CD4-positive, alpha-beta T cell (primary cell): ENCODE measurements at regions not wholly inside any gene's neighbourhood (a gene's known extent, or its start where the extent isn't known, plus 50 kb on each side); places are given as distances from the start of the nearest gene placed in this dataset.

Experiments used
- ATAC-seq: fragments of 200-7000 bp; cut with Tn5 transposase; one replicate; pipeline ENCODE4 v1.10.0; 2022; ENCODE audit warnings: mild to moderate bottlenecking; ENCODE audit not compliant: poor library complexity
- CTCF ChIA-PET: fragments of 350-600 bp; sonication (Branson Sonifier 250); formaldehyde crosslinking; loops from one replicate; lab custom pipeline; 2021; ENCODE audit warnings: antibody characterized with exemption, inconsistent platforms; lab: Charles Lee
- POLR2A ChIA-PET: fragments of 350-600 bp; sonication (Branson Sonifier 250); formaldehyde crosslinking; loops from one replicate; lab custom pipeline; 2021; ENCODE audit warnings: antibody characterized with exemption, inconsistent platforms; lab: Charles Lee
- DNase-seq, 14 experiments: peaks; one replicate each; pipeline ENCODE4 v3.0.0-alpha.2; 2013 to 2020; ENCODE audit warnings: mixed read lengths in 2 of 14
- H3K27ac ChIP-seq, 2 donors: one replicate each; pipeline versions ENCODE4 v1.5.1 to v1.7.0; 2013; ENCODE audit warnings: low read length in 2 of 2, low read depth in 1 of 2, mild to moderate bottlenecking in 1 of 2
- H3K27me3 ChIP-seq, 2 experiments: 1 replicate in 1 of 2; 2 replicates in 1 of 2; pipeline versions ENCODE4 v1.6.1 to v1.7.0; 2013; ENCODE audit warnings: low read length in 2 of 2, control low read depth in 1 of 2, mild to moderate bottlenecking in 1 of 2, moderate library complexity in 1 of 2; ENCODE audit not compliant: insufficient read depth in 2 of 2, control insufficient read depth in 1 of 2
- H3K36me3 ChIP-seq: one replicate; pipeline ENCODE4 v1.6.1; 2013; ENCODE audit warnings: low read length, control low read depth; ENCODE audit not compliant: insufficient read depth
- H3K4me1 ChIP-seq: one replicate; pipeline ENCODE4 v1.6.1; 2013; ENCODE audit warnings: low read length, control low read depth; ENCODE audit not compliant: insufficient read depth
- H3K4me3 ChIP-seq: one replicate; pipeline ENCODE4 v1.5.1; 2013; ENCODE audit warnings: mild to moderate bottlenecking, low read length, moderate library complexity
- H3K9me3 ChIP-seq, 2 experiments: 1 replicate in 1 of 2; 2 replicates in 1 of 2; pipeline versions ENCODE4 v1.6.1 to v1.7.0; 2013; ENCODE audit warnings: low read length in 2 of 2, mild to moderate bottlenecking in 2 of 2, control low read depth in 1 of 2, moderate library complexity in 1 of 2; ENCODE audit not compliant: control insufficient read depth in 1 of 2, insufficient read depth in 1 of 2
- H3K27ac Mint-ChIP-seq: one replicate; pipeline ENCODE4 v1.8.0; 2020; ENCODE audit warnings: mixed read lengths
- H3K27me3 Mint-ChIP-seq: one replicate; pipeline ENCODE4 v1.8.0; 2021; ENCODE audit warnings: mixed read lengths
- H3K36me3 Mint-ChIP-seq: one replicate; pipeline ENCODE4 v1.8.0; 2021; ENCODE audit warnings: low read depth, mixed read lengths
- H3K4me1 Mint-ChIP-seq: one replicate; pipeline ENCODE4 v1.8.0; 2021; ENCODE audit warnings: low read depth, mixed read lengths
- H3K4me3 Mint-ChIP-seq: one replicate; pipeline ENCODE4 v1.8.0; 2020; ENCODE audit warnings: mild to moderate bottlenecking, mixed read lengths
- H3K9me3 Mint-ChIP-seq: one replicate; pipeline ENCODE4 v1.8.0; 2020; ENCODE audit warnings: mixed read lengths
- CTCF ChIP-seq: fragments of 200-600 bp; IDR thresholded peaks from one replicate; pipeline ENCODE4 v1.8.0; 2022; ENCODE audit warnings: antibody characterized with exemption, mild to moderate bottlenecking
- intact Hi-C, 2 experiments: fragments of 100-400 bp; cut with DNase I in 1 of 2; cut with micrococcal nuclease in 1 of 2; formaldehyde crosslinking; loops; one replicate each; pipeline versions ENCODE4 v1.15.1 to v1.9.0; 2023 to 2025; cut with DNase I, micrococcal nuclease

GRCh38 chr5:111582451-111582850 is 70.1 kb upstream of the STARD4 start:
- intact Hi-C loops, result no loop called here
- TF ChIP-seq CTCF, result no peak
- H3K27me3 ChIP-seq, result peaks cover 0 to 3% of the 10 kb centered on the region in 2 experiments
- H3K9me3 ChIP-seq, result no peaks in the 10 kb centered on the region
- no peak overlapping the region for H3K27ac Mint-ChIP-seq
- no peak overlapping the region for H3K4me3 Mint-ChIP-seq
- H3K4me1 Mint-ChIP-seq, result no peaks in the 10 kb centered on the region
- H3K27me3 Mint-ChIP-seq, result peaks cover 7% of the 10 kb centered on the region
- no peaks in the 10 kb centered on the region for H3K9me3 Mint-ChIP-seq
- no peak overlapping the region for H3K27ac ChIP-seq
- DNase-seq (no peak), ATAC-seq (no peak)
- no peaks in the 10 kb centered on the region for H3K36me3 Mint-ChIP-seq
- no peaks in the 10 kb centered on the region for H3K4me1 ChIP-seq
- H3K4me3 ChIP-seq, result no peak overlapping the region
- CTCF ChIA-PET, result interaction anchor here (1.1 kb wide), 1 partner anchor 51 kb away, joined by 3 read pairs; no protein-coding TSS in a partner anchor
- H3K36me3 ChIP-seq, result no peaks in the 10 kb centered on the region
- POLR2A ChIA-PET, result no interaction called here

DNA sequence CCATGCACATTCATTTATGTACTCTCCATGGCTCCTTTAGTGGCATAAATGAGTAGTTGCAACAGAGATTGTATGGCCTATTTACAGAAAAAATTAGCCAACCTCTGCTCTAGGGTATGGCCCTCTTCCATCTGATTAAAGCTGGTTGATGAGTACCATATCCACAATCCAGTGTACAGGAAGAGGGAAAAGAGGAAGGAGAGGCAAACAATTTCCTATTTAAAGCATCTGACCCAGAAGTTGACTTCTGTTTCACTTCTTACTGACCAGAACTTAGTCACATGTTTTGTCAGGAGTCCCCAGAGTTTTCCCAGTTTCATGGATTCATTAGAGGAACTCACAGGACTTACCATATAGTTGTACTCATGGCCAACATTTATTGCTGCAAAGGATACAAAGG is 68.6 kb upstream of the STARD4 start:
- Histone ChIP-seq H3K27me3 (peaks cover 0 to 3% of the 10 kb centered on the region in 2 experiments), H3K36me3 (no peaks in the 10 kb centered on the region), H3K4me3 (no peak overlapping the region), H3K4me1 (no peaks in the 10 kb centered on the region), H3K9me3 (no peaks in the 10 kb centered on the region), H3K27ac (no peak overlapping the region)
- no peak for DNase-seq
- no peaks in the 10 kb centered on the region for H3K36me3 Mint-ChIP-seq
- no peak for TF ChIP-seq CTCF
- H3K9me3 Mint-ChIP-seq, result no peaks in the 10 kb centered on the region
- H3K27me3 Mint-ChIP-seq, result peaks cover 4% of the 10 kb centered on the region
- POLR2A ChIA-PET, result no interaction called here
- CTCF ChIA-PET, result no interaction called here
- H3K4me3 Mint-ChIP-seq, result no peak overlapping the region
- intact Hi-C loops, result no loop called here
- no peaks in the 10 kb centered on the region for H3K4me1 Mint-ChIP-seq
- no peak for ATAC-seq
- H3K27ac Mint-ChIP-seq, result no peak overlapping the region

DNA sequence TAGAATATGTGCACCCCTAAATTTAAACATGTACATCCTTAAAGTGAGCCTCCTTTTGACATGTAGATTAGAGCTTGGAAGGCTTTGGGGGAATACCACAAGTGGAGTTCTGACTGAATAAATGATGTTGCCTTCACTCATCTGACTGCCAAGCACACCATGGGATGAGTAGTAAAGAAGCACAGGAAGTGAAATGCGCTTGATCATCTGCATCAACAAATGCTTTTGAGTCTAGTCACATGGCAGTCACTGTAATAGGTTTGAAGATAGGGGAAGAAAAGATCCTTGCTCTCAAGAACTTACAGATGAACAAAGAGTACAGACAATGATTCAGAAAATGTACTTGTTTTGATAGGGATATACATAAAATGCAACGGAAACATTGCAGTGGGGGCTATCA is 62.0 kb upstream of the STARD4 start:
- TF ChIP-seq CTCF, result no peak
- ChIA-PET CTCF (no interaction called here), POLR2A (no interaction called here)
- Histone ChIP-seq H3K36me3 (no peaks in the 10 kb centered on the region), H3K9me3 (no peaks in the 10 kb centered on the region), H3K27ac (no peak overlapping the region), H3K4me1 (no peaks in the 10 kb centered on the region), H3K27me3 (peaks cover 0 to 2% of the 10 kb centered on the region in 2 experiments), H3K4me3 (no peak overlapping the region)
- ATAC-seq (no peak), DNase-seq (no peak)
- no peaks in the 10 kb centered on the region for H3K4me1 Mint-ChIP-seq
- H3K36me3 Mint-ChIP-seq, result no peaks in the 10 kb centered on the region
- H3K27me3 Mint-ChIP-seq, result peaks cover 23% of the 10 kb centered on the region
- no peak overlapping the region for H3K27ac Mint-ChIP-seq
- intact Hi-C loops, result no loop called here
- H3K4me3 Mint-ChIP-seq, result no peak overlapping the region
- peaks cover 3% of the 10 kb centered on the region for H3K9me3 Mint-ChIP-seq
